Osteoblast (primary cell): ENCODE measurements at regions not wholly inside any gene's neighbourhood (a gene's known extent, or its start where the extent isn't known, plus 50 kb on each side); places are given as distances from the start of the nearest gene placed in this dataset.

Experiments
- DNase-seq: peaks from one replicate; pipeline ENCODE4 v3.0.0; 2011; ENCODE audit warnings: low spot score, mixed read lengths; ENCODE audit not compliant: insufficient read length; ENCODE audit errors: missing footprints
- H2AFZ ChIP-seq: 2 replicates; pipeline ENCODE4 v1.6.0; 2011; ENCODE audit warnings: mild to moderate bottlenecking, low read length
- H3K27ac ChIP-seq: 2 replicates; pipeline ENCODE4 v1.5.1; 2011; ENCODE audit warnings: mild to moderate bottlenecking, low read depth, low read length, moderate library complexity
- H3K27me3 ChIP-seq: 2 replicates; pipeline ENCODE4 v1.6.0; 2012; ENCODE audit warnings: mild to moderate bottlenecking, control low read depth, inconsistent platforms, low read length, moderate library complexity; ENCODE audit not compliant: insufficient read depth
- H3K36me3 ChIP-seq: 2 replicates; pipeline ENCODE4 v1.5.1; 2011; ENCODE audit warnings: mild to moderate bottlenecking, low read length, control low read depth, moderate library complexity; ENCODE audit not compliant: insufficient read depth
- H3K4me1 ChIP-seq: 2 replicates; pipeline ENCODE4 v1.5.1; 2011; ENCODE audit warnings: mild to moderate bottlenecking, low read length, control low read depth, moderate library complexity; ENCODE audit not compliant: insufficient read depth
- H3K4me2 ChIP-seq: 2 replicates; pipeline ENCODE4 v1.6.0; 2011; ENCODE audit warnings: mild to moderate bottlenecking, low read length; ENCODE audit not compliant: insufficient read depth
- H3K4me3 ChIP-seq: fragments of 200-600 bp; sonication (generic); 3 replicates; pipeline ENCODE4 v1.5.1; 2012; ENCODE audit warnings: mild to moderate bottlenecking, low read length, inconsistent platforms; ENCODE audit not compliant: insufficient read depth
- H3K79me2 ChIP-seq: 2 replicates; pipeline ENCODE4 v1.6.0; 2012; ENCODE audit warnings: mild to moderate bottlenecking, low read length, control low read depth, inconsistent platforms; ENCODE audit not compliant: insufficient read depth
- H3K9me3 ChIP-seq: 2 replicates; pipeline ENCODE4 v1.5.1; 2011; ENCODE audit warnings: low read depth, low read length, control low read depth
- H4K20me1 ChIP-seq: 2 replicates; pipeline ENCODE4 v1.6.0; 2012; ENCODE audit warnings: mild to moderate bottlenecking, low read length, control low read depth; ENCODE audit not compliant: insufficient read depth
- TF ChIP-seq, protein P1 (sequence below): IDR thresholded peaks from 2 replicates; pipeline ENCODE4 v1.5.1; 2011; ENCODE audit warnings: mild to moderate bottlenecking, low read depth, low read length, moderate library complexity; ENCODE audit errors: extremely low read depth

DNA sequence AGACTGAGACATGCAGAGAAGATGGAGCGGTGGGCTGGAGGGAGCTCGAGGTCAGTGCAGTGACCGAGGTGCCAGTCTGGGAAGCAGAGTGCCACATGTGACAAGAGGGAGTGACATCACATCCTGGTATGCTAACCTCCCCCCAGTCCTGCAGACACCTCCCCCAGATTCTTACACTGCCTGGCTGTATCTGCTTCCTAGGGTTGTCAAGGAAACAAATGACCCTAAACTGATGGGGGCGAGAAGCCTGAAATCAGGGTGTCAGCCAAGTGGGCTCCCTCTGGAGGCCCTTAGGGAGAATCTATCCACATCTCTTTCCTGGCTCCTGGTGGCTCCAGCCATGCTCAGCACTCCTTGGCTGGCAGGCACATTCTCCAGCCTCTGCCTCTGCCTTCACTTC lies 316.1 kb upstream of the ZMIZ1 start:
- no peak overlapping the region for H2AFZ ChIP-seq
- no peak overlapping the region for H3K4me3 ChIP-seq
- H3K4me2 ChIP-seq, result no peak overlapping the region
- H3K36me3 ChIP-seq, result no peaks in the 10 kb centered on the region
- no peaks in the 10 kb centered on the region for H3K27me3 ChIP-seq
- TF ChIP-seq, protein P1, sequence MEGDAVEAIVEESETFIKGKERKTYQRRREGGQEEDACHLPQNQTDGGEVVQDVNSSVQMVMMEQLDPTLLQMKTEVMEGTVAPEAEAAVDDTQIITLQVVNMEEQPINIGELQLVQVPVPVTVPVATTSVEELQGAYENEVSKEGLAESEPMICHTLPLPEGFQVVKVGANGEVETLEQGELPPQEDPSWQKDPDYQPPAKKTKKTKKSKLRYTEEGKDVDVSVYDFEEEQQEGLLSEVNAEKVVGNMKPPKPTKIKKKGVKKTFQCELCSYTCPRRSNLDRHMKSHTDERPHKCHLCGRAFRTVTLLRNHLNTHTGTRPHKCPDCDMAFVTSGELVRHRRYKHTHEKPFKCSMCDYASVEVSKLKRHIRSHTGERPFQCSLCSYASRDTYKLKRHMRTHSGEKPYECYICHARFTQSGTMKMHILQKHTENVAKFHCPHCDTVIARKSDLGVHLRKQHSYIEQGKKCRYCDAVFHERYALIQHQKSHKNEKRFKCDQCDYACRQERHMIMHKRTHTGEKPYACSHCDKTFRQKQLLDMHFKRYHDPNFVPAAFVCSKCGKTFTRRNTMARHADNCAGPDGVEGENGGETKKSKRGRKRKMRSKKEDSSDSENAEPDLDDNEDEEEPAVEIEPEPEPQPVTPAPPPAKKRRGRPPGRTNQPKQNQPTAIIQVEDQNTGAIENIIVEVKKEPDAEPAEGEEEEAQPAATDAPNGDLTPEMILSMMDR, result no peak
- H3K79me2 ChIP-seq, result no peaks in the 10 kb centered on the region
- peaks cover 35% of the 10 kb centered on the region for H3K4me1 ChIP-seq
- no peaks in the 10 kb centered on the region for H3K9me3 ChIP-seq
- DNase-seq, result no peak
- no peak overlapping the region for H3K27ac ChIP-seq
- no peaks in the 10 kb centered on the region for H4K20me1 ChIP-seq

DNA sequence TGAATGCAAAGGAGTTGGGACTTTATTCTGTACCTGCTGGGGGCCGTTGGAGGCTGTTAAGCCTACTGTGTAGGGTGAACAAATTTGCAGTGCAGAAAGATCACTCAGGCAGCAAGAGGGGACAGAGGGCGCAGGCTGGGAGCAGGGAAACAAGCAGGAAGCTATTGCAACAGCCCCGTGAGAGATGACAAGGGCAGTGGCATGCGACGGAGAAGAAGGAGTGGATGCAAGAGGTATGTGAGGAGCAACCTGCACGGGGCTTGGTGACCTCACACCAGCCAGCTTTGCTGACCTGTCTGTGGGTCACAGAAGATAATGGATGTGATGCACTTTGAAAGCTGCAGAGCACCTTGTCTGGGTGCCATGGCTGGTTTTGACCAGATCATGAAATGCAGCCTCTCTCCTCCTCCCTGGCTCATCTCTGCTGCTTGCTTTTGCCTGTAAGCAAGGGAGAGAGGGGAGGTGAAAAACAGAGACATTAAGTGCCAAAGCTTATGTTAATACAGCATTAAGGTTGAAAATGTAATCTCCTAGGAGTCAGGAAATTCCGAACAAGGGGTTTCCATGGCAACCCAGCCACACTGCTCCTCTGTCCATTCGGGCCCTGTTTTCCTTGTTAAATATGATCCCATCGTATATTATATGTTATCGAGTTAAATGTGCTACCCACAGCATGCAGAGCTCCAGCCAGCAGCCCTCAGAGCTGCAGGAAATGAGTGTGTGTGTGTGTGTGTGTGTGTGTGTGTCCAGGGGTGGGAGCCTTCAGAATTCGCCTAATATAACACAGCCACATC lies 314.3 kb upstream of the ZMIZ1 start:
- no peaks in the 10 kb centered on the region for H3K9me3 ChIP-seq
- peak overlapping the region; percentile 9 for H3K27ac ChIP-seq
- no peaks in the 10 kb centered on the region for H3K36me3 ChIP-seq
- no peak overlapping the region for H3K4me3 ChIP-seq
- peaks cover 40% of the 10 kb centered on the region for H3K4me1 ChIP-seq
- DNase-seq, result peak; percentile 89
- TF ChIP-seq, protein P1, result no peak
- H3K79me2 ChIP-seq, result no peaks in the 10 kb centered on the region
- no peaks in the 10 kb centered on the region for H3K27me3 ChIP-seq
- no peak overlapping the region for H2AFZ ChIP-seq
- peak overlapping the region; percentile 19 for H3K4me2 ChIP-seq
- no peaks in the 10 kb centered on the region for H4K20me1 ChIP-seq

DNA sequence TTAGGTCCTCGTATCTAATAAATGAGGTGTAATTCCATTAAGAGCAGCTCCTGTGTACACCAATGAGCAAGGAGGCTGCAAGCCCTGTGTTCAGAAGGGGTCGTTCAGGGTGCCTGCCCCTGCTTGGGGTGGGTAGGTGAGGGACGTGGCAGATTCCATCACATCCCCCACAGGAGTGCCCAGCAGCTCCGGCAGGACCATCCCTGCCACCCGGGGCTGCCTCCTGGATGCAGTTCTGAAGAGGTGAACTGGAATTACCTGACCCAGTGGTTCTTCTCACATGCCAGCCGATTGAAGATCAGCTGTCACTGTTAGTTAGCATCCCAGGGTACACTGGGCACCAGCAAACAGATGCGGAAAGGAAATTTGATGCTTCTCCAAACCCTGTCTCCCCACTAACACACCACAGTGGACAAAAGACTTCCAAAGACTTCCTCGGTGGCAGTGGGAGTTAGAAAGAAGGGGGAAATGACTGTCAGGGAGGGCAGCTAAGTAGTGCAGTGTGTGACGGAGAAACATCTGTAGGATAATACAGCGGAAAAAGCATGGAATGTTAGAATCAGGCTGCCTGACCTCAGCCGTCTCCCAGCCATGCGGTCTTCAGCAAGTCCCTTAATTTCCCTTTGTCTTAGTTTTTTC lies 313.6 kb upstream of the ZMIZ1 start:
- H3K36me3 ChIP-seq, result no peaks in the 10 kb centered on the region
- H3K9me3 ChIP-seq, result no peaks in the 10 kb centered on the region
- H3K27me3 ChIP-seq, result no peaks in the 10 kb centered on the region
- H3K4me2 ChIP-seq, result peak overlapping the region; percentile 19
- H4K20me1 ChIP-seq, result no peaks in the 10 kb centered on the region
- no peak overlapping the region for H3K4me3 ChIP-seq
- H3K4me1 ChIP-seq, result peaks cover 40% of the 10 kb centered on the region
- H3K27ac ChIP-seq, result peak overlapping the region; percentile 9
- no peak overlapping the region for H2AFZ ChIP-seq
- TF ChIP-seq, protein P1, result no peak
- no peak for DNase-seq
- no peaks in the 10 kb centered on the region for H3K79me2 ChIP-seq

DNA sequence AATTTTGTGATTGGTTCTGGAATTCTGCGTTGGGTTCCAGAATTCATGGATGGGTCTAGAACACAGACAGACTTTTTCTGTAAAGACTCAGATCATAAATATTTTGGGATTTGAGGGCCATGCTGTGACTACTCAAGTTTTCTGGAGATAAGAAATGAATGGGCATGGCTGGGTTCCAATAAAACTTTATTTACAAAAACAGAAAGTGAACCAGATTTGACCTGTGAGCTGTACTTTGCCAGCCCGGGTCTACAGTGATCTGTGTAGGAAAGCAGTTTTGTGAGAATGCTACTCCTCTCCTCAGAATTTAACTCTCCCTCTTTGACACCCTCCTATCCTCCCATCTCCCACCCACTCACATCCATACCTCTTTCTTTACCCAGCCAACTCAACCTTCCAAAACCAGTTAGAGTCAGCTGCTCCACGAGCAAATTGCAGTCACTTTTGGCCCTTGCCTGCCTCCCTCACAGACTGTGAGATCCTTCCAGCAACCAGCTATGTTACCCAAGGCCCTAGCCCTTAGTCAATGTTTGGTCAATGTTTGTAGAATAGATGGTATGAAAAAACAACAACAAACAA lies 312.8 kb upstream of the ZMIZ1 start:
- no peaks in the 10 kb centered on the region for H3K27me3 ChIP-seq
- no peak for DNase-seq
- peaks cover 40% of the 10 kb centered on the region for H3K4me1 ChIP-seq
- H3K9me3 ChIP-seq, result no peaks in the 10 kb centered on the region
- no peaks in the 10 kb centered on the region for H3K79me2 ChIP-seq
- no peaks in the 10 kb centered on the region for H4K20me1 ChIP-seq
- H3K4me2 ChIP-seq, result peak overlapping the region; percentile 71
- H3K4me3 ChIP-seq, result no peak overlapping the region
- H2AFZ ChIP-seq, result no peak overlapping the region
- no peaks in the 10 kb centered on the region for H3K36me3 ChIP-seq
- H3K27ac ChIP-seq, result peak overlapping the region; percentile 96
- TF ChIP-seq, protein P1, result no peak
